SK-N-SH (cell line): ENCODE measurements at regions not wholly inside any gene's neighbourhood (a gene's known extent, or its start where the extent isn't known, plus 50 kb on each side); places are given as distances from the start of the nearest gene placed in this dataset.

ENCODE experiments used
- CTCF ChIP-seq: fragments of 200-600 bp; sonication (generic); IDR thresholded peaks from 2 replicates; pipeline ENCODE4 v1.6.1; 2017; ENCODE audit warnings: antibody characterized with exemption, mild to moderate bottlenecking, moderate library complexity
- EP300 ChIP-seq, 2 experiments: IDR thresholded peaks; 2 replicates each; pipeline versions ENCODE4 v1.4.0 to v1.6.1; 2012; ENCODE audit warnings: borderline replicate concordance in 1 of 2, low read depth in 1 of 2, low read length in 1 of 2
- GABPA ChIP-seq: IDR thresholded peaks from 2 replicates; pipeline ENCODE4 v1.4.0; 2012; ENCODE audit warnings: low read depth, mild to moderate bottlenecking
- GATA2 ChIP-seq: sonication (generic); formaldehyde crosslinking; IDR thresholded peaks from 2 replicates; pipeline ENCODE4 v1.5.0; 2020; ENCODE audit warnings: mild to moderate bottlenecking, missing genetic modification reagents
- IRF3 ChIP-seq: fragments of 150-350 bp; IDR thresholded peaks from 2 replicates; pipeline ENCODE4 v1.6.1; 2016; ENCODE audit warnings: mild to moderate bottlenecking, low read depth, low read length
- MAX ChIP-seq: IDR thresholded peaks from 2 replicates; pipeline ENCODE4 v1.4.0; 2012; ENCODE audit warnings: low read depth
- MEF2A ChIP-seq: IDR thresholded peaks from 2 replicates; pipeline ENCODE4 v1.4.0; 2012; ENCODE audit warnings: low read depth, borderline replicate concordance
- MXI1 ChIP-seq: IDR thresholded peaks from 2 replicates; pipeline ENCODE4 v1.6.1; 2012; ENCODE audit warnings: mild to moderate bottlenecking, low read depth, low read length, improper control_type of control experiment
- RAD21 ChIP-seq: IDR thresholded peaks from 2 replicates; pipeline ENCODE4 v1.6.1; 2012; ENCODE audit warnings: mild to moderate bottlenecking, low read length
- REST ChIP-seq: IDR thresholded peaks from 2 replicates; pipeline ENCODE4 v1.6.1; 2012; ENCODE audit warnings: mild to moderate bottlenecking, low read depth, low read length, moderate library complexity
- YY1 ChIP-seq: IDR thresholded peaks from 2 replicates; pipeline ENCODE4 v1.4.0; 2012; ENCODE audit warnings: low read depth, mild to moderate bottlenecking

GRCh38 chr16:9345880-9346279 is 254.4 kb downstream of the HAPSTR1 start:
- TF ChIP-seq YY1 (no peak), CTCF (no peak), MAX (no peak), REST (no peak), GABPA (no peak), MEF2A (no peak), GATA2 (CRISPR knock-in tag) (no peak), RAD21 (no peak), EP300 (IDR thresholded peaks at IDR 0.05; ENCODE audit: borderline replicate concordance in 1 of 2, low read depth in 1 of 2, low read length in 1 of 2) (no peak), MXI1 (no peak), IRF3 (no peak)
